ENCODE measurements at regions not wholly inside any gene's neighbourhood (a gene's known extent, or its start where the extent isn't known, plus 50 kb on each side); places are given as distances from the start of the nearest gene placed in this dataset.

DNA sequence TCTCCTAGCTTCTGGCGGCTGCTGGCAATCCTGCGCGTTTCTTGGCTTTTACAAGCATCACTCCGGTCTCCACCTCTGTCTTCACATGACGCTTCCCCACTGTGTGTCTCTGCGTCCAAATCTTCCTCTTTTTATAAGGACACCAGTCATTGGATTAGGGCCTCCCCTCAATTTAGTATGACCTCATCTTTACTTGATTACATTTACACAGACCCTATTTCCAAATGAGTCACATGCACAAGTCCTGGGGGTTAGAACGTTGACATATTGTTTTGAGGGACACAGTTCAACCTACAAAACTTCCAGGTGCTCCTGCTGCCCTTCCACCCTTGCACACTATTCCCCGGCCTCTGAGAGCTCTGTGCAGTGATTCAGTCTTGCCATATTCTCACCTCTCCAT lies 215.3 kb downstream of the OPA1 start:
- no peak overlapping the region for H2BK15ac ChIP-seq (ENCODE audit: low read depth, low read length)
- H2AK5ac ChIP-seq (ENCODE audit: insufficient read length, low read length), result no peak overlapping the region
- H3K9me3 ChIP-seq (ENCODE audit: control insufficient read depth, low read depth, low read length), result no peaks in the 10 kb centered on the region
- H4K91ac ChIP-seq (ENCODE audit: insufficient read length, low read depth, low read length), result no peak overlapping the region
- H2BK20ac ChIP-seq (ENCODE audit: low read depth, low read length, poor library complexity, severe bottlenecking), result no peak overlapping the region
- no peak overlapping the region for H2BK12ac ChIP-seq (ENCODE audit: insufficient read length, low read depth, low read length)
- no CpG with 5 or more reads among the region's 8 CpGs for WGBS (ENCODE audit: extremely low coverage, insufficient read length, low lambda C conversion rate)
- H3K27ac Mint-ChIP-seq, result no peak overlapping the region
- no peak overlapping the region for H3K56ac ChIP-seq (ENCODE audit: insufficient read length, low read depth, low read length)
- no peak overlapping the region for H3K18ac ChIP-seq (ENCODE audit: insufficient read length, low read depth, low read length)
- H3T11ph ChIP-seq (ENCODE audit: low read length), result no peak overlapping the region
- H4K8ac ChIP-seq (replicated peaks; ENCODE audit: insufficient read length, low read depth, low read length), result no peak overlapping the region
- H3K27me3 Mint-ChIP-seq (ENCODE audit: low read depth), result peaks cover 7% of the 10 kb centered on the region
- no peaks in the 10 kb centered on the region for H4K20me1 ChIP-seq (ENCODE audit: control insufficient read depth, insufficient read depth, insufficient read length)
- no peak overlapping the region for H3K4me2 ChIP-seq (ENCODE audit: insufficient read depth, insufficient read length, low read length)
- H3K23ac ChIP-seq (ENCODE audit: insufficient read length, low read depth, low read length), result no peak overlapping the region
- H2BK120ac ChIP-seq (ENCODE audit: low read depth, low read length, poor library complexity, severe bottlenecking), result no peak overlapping the region
- no peak overlapping the region for H2BK5ac ChIP-seq (ENCODE audit: insufficient read length, low read length)
- no peak overlapping the region for H3K14ac ChIP-seq (ENCODE audit: insufficient read depth, low read length)
- no peak overlapping the region; a peak in 1 of 5 replicates for H3K4me3 Mint-ChIP-seq
- H3K9ac ChIP-seq (ENCODE audit: extremely low read depth, insufficient read length, low read length), result no peak overlapping the region
- no peaks in the 10 kb centered on the region for H3K79me1 ChIP-seq (ENCODE audit: insufficient read depth, low read depth, low read length, poor library complexity, severe bottlenecking)
- H3K9me3 Mint-ChIP-seq, result no peaks in the 10 kb centered on the region
- no peak overlapping the region for H3K4ac ChIP-seq (ENCODE audit: low read depth, low read length)
- no peaks in the 10 kb centered on the region for H3K23me2 ChIP-seq (ENCODE audit: insufficient read length, low read depth, low read length, poor library complexity, severe bottlenecking)
- H3K4me1 ChIP-seq (ENCODE audit: insufficient read depth, low read length), result peaks cover 22% of the 10 kb centered on the region
- H3K4me1 Mint-ChIP-seq, result peaks cover 50 to 56% of the 10 kb centered on the region in 2 experiments
- no peaks in the 10 kb centered on the region; the same call in 1 of the 2 replicates for H3K27me3 ChIP-seq (ENCODE audit: insufficient read depth, low read length)
- H4K5ac ChIP-seq (ENCODE audit: insufficient read length, low read depth, low read length), result no peak overlapping the region
- TF ChIP-seq, protein P1, sequence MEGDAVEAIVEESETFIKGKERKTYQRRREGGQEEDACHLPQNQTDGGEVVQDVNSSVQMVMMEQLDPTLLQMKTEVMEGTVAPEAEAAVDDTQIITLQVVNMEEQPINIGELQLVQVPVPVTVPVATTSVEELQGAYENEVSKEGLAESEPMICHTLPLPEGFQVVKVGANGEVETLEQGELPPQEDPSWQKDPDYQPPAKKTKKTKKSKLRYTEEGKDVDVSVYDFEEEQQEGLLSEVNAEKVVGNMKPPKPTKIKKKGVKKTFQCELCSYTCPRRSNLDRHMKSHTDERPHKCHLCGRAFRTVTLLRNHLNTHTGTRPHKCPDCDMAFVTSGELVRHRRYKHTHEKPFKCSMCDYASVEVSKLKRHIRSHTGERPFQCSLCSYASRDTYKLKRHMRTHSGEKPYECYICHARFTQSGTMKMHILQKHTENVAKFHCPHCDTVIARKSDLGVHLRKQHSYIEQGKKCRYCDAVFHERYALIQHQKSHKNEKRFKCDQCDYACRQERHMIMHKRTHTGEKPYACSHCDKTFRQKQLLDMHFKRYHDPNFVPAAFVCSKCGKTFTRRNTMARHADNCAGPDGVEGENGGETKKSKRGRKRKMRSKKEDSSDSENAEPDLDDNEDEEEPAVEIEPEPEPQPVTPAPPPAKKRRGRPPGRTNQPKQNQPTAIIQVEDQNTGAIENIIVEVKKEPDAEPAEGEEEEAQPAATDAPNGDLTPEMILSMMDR (conservative IDR thresholded peaks at IDR 0.05), result no peak
- H2AFZ ChIP-seq (ENCODE audit: low read length), result no peak overlapping the region
- no peaks in the 10 kb centered on the region; a peak in 1 of 7 replicates for H3K36me3 Mint-ChIP-seq (ENCODE audit: insufficient read depth in 1 of 3, low read depth in 3 of 3)
- no peak for DNase-seq
- no peak overlapping the region for H3K27ac ChIP-seq (ENCODE audit: insufficient read length, low read depth, low read length)
- no peaks in the 10 kb centered on the region for H3K79me2 ChIP-seq (ENCODE audit: insufficient read depth, low read length)

Data from H9 (cell line).